Spleen (tissue), 11 donors: ENCODE measurements at regions not wholly inside any gene's neighbourhood (a gene's known extent, or its start where the extent isn't known, plus 50 kb on each side); places are given as distances from the start of the nearest gene placed in this dataset.
"Not testable (repeated sequence)": the region's sequence is repeated elsewhere in the genome, so short reads cannot be mapped to it uniquely, and the experiment has no call there.

ENCODE experiments used
- DNase-seq: peaks from one replicate; pipeline ENCODE4 v3.0.0-alpha.2; 2020
- H3K27ac ChIP-seq, 8 donors: fragments of 200-600 bp; sonication (generic) in 7 of 8; 1 replicate in 4 of 8; 2 replicates in 4 of 8; pipeline versions ENCODE4 v1.5.0 to v1.8.0; 2016 to 2021; ENCODE audit warnings: inconsistent platforms in 4 of 8, mild to moderate bottlenecking in 4 of 8, moderate library complexity in 1 of 8
- H3K27me3 ChIP-seq, 7 donors: fragments of 200-600 bp; sonication (generic) in 6 of 7; replicated peaks in 1 of 7; 1 replicate in 4 of 7; 2 replicates in 3 of 7; pipeline versions ENCODE4 v1.5.0 to v1.8.0; 2016 to 2021; ENCODE audit warnings: inconsistent platforms in 3 of 7, mild to moderate bottlenecking in 1 of 7
- H3K36me3 ChIP-seq, 6 donors: fragments of 200-600 bp; sonication (generic) in 5 of 6; 1 replicate in 4 of 6; 2 replicates in 2 of 6; pipeline versions ENCODE4 v1.5.0 to v1.8.0; 2016 to 2021; ENCODE audit warnings: inconsistent platforms in 2 of 6
- H3K4me1 ChIP-seq, 6 donors: fragments of 200-600 bp; sonication (generic) in 5 of 6; 1 replicate in 3 of 6; 2 replicates in 3 of 6; pipeline versions ENCODE4 v1.5.0 to v1.8.0; 2016 to 2021; ENCODE audit warnings: inconsistent platforms in 3 of 6
- H3K4me3 ChIP-seq, 8 donors: fragments of 200-600 bp; sonication (generic) in 7 of 8; 1 replicate in 4 of 8; 2 replicates in 4 of 8; pipeline versions ENCODE4 v1.5.0 to v1.8.0; 2016 to 2021; ENCODE audit warnings: inconsistent platforms in 4 of 8, mild to moderate bottlenecking in 4 of 8, moderate library complexity in 2 of 8
- H3K9me3 ChIP-seq, 8 donors: fragments of 200-600 bp; sonication (generic) in 7 of 8; 1 replicate in 4 of 8; 2 replicates in 4 of 8; pipeline versions ENCODE4 v1.5.0 to v1.8.0; 2016 to 2021; ENCODE audit warnings: inconsistent platforms in 4 of 8
- POLR2A ChIP-seq, 3 donors: fragments of 450-650 bp; IDR thresholded peaks; one replicate each; pipeline ENCODE4 v1.5.1; 2017; ENCODE audit warnings: antibody characterized with exemption in 3 of 3, mild to moderate bottlenecking in 1 of 3
- POLR2AphosphoS5 ChIP-seq, 3 donors: sonication (generic); formaldehyde crosslinking; IDR thresholded peaks; one replicate each; pipeline ENCODE4 v1.5.1; 2017; ENCODE audit warnings: antibody characterized with exemption in 3 of 3
- WGBS, 5 donors: extraction: QIAGEN DNeasy Blood & Tissue Kit in 3 of 5; methylation state at CpG; one replicate each; pipeline versions ENCODE4 v1.1.5 to v1.1.7; 2013 to 2018; 5-methylcytosine and 5-hydroxymethylcytosine counted together
- intact Hi-C: fragments of 100-400 bp; cut with DNase I; formaldehyde crosslinking; loops from one replicate; pipeline ENCODE4 v1.15.0; 2023; ENCODE audit warnings: low total_unique reads
- TF ChIP-seq, protein P1 (sequence below), 11 experiments: fragments of 200-600 bp in 7 of 11; fragments of 450-650 bp in 4 of 11; sonication (generic) in 4 of 11; IDR thresholded peaks in 8 of 11; conservative IDR thresholded peaks in 3 of 11; 1 replicate in 7 of 11; 2 replicates in 4 of 11; pipeline versions ENCODE4 v1.4.0 to v1.8.0; 2016 to 2021; ENCODE audit warnings: antibody characterized with exemption in 11 of 11, inconsistent platforms in 4 of 11, mild to moderate bottlenecking in 1 of 11
- donor health status: healthy with polysubstance abuse.
- donor health status: DM: no; HTN: no; CAD: no; lungs with moderate emphysema.
- donor health status: DM: no; HTN: no; CAD: no.
- donor health status: Bipolar disorder and iron deficiency.
- donor health status: healthy.
- donor health status: DM: no; HTN: no; CAD: no.
- donor health status: DM: yes; HTN: yes; CAD: no.

- Histone ChIP-seq H3K9me3 (no peaks in the 10 kb centered on the region), H3K27ac (no peak overlapping the region), H3K4me3 (no peak overlapping the region), H3K4me1 (peaks cover 0 to 10% (median 6%) of the 10 kb centered on the region in 6 donors), H3K27me3 (no peaks in the 10 kb centered on the region), H3K36me3 (no peaks in the 10 kb centered on the region)
- WGBS, 5 donors: 22 to 49% (median 38%) methylated on average over 5 of the region's 5 CpGs
- TF ChIP-seq, protein P1, sequence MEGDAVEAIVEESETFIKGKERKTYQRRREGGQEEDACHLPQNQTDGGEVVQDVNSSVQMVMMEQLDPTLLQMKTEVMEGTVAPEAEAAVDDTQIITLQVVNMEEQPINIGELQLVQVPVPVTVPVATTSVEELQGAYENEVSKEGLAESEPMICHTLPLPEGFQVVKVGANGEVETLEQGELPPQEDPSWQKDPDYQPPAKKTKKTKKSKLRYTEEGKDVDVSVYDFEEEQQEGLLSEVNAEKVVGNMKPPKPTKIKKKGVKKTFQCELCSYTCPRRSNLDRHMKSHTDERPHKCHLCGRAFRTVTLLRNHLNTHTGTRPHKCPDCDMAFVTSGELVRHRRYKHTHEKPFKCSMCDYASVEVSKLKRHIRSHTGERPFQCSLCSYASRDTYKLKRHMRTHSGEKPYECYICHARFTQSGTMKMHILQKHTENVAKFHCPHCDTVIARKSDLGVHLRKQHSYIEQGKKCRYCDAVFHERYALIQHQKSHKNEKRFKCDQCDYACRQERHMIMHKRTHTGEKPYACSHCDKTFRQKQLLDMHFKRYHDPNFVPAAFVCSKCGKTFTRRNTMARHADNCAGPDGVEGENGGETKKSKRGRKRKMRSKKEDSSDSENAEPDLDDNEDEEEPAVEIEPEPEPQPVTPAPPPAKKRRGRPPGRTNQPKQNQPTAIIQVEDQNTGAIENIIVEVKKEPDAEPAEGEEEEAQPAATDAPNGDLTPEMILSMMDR (IDR thresholded peaks at IDR 0.05 in 8 of 11, conservative IDR thresholded peaks at IDR 0.05 in 3 of 11): no peak
- TF ChIP-seq POLR2A (IDR thresholded peaks at IDR 0.05): no peak
- TF ChIP-seq POLR2AphosphoS5 (IDR thresholded peaks at IDR 0.05): no peak
- DNase-seq: no peak
- intact Hi-C loops: no loop called here
Observed at GRCh38 chr14:34049790-34050189, 98.9 kb upstream of the EGLN3 start.

DNA sequence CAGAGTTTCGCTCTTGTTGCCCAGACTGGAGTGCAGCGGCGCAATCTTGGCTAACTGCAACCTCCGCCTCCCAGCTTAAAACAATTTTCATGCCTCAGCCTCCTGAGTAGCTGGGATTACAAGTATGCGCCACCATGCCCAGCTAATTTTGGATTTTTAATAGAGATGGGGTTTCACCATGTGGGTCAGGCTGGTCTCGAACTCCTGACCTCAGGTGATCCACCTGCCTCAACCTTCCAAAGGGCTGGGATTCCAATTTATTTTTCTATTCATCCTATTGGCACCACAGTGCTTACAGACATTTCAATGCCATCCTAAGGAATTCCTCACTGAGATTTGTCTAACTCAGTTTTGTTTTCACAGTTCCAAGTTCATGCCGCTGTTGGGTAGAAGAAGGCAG is 98.3 kb upstream of the EGLN3 start:
- H3K36me3 ChIP-seq, H3K27ac ChIP-seq, intact Hi-C loops, H3K9me3 ChIP-seq, H3K27me3 ChIP-seq, H3K4me1 ChIP-seq, H3K4me3 ChIP-seq, DNase-seq: not testable (repeated sequence)
- WGBS, 5 donors: 93 to 98% (median 94%) methylated on average over 7 of the region's 7 CpGs

- H3K4me1 ChIP-seq: peaks cover 0 to 4% (median 0%) of the 10 kb centered on the region in 6 donors
- TF ChIP-seq, protein P1 (IDR thresholded peaks at IDR 0.05 in 8 of 11, conservative IDR thresholded peaks at IDR 0.05 in 3 of 11): no peak
- TF ChIP-seq POLR2AphosphoS5 (IDR thresholded peaks at IDR 0.05): no peak
- no peak for TF ChIP-seq POLR2A (IDR thresholded peaks at IDR 0.05)
- no peaks in the 10 kb centered on the region for H3K9me3 ChIP-seq
- intact Hi-C loops: no loop called here
- DNase-seq: no peak
- no peak overlapping the region for H3K27ac ChIP-seq
- no peaks in the 10 kb centered on the region for H3K36me3 ChIP-seq
- 90 to 98% (median 91%) methylated on average over 3 of the region's 3 CpGs for WGBS, 5 donors
- no peaks in the 10 kb centered on the region for H3K27me3 ChIP-seq
- no peak overlapping the region for H3K4me3 ChIP-seq
Observed at GRCh38 chr14:34046799-34047520, 96.1 kb upstream of the EGLN3 start.

- TF ChIP-seq POLR2A (IDR thresholded peaks at IDR 0.05) (no peak), POLR2AphosphoS5 (IDR thresholded peaks at IDR 0.05) (no peak)
- TF ChIP-seq, protein P1 (IDR thresholded peaks at IDR 0.05 in 8 of 11, conservative IDR thresholded peaks at IDR 0.05 in 3 of 11): no peak
- Histone ChIP-seq H3K27ac (no peak overlapping the region), H3K4me3 (no peak overlapping the region), H3K27me3 (no peaks in the 10 kb centered on the region), H3K9me3 (no peaks in the 10 kb centered on the region), H3K4me1 (peaks cover 0 to 4% (median 0%) of the 10 kb centered on the region in 6 donors), H3K36me3 (no peaks in the 10 kb centered on the region)
- intact Hi-C loops: no loop called here
- 92 to 93% (median 93%) methylated on average over 3 to 9 of the region's 9 CpGs for WGBS, 5 donors
- DNase-seq: no peak
Observed at GRCh38 chr14:34044666-34045306, 93.9 kb upstream of the EGLN3 start.
